Smooth muscle cell (in vitro differentiated cells): ENCODE measurements at regions not wholly inside any gene's neighbourhood (a gene's known extent, or its start where the extent isn't known, plus 50 kb on each side); places are given as distances from the start of the nearest gene placed in this dataset.

ENCODE experiments used
- DNase-seq: peaks from one replicate; lab custom pipeline; 2025; ENCODE audit not compliant: unreplicated experiment; lab: John Stamatoyannopoulos, UW
- H2AFZ ChIP-seq: fragments of 200-600 bp; sonication (generic); 2 replicates; pipeline ENCODE4 v1.6.0; 2016; ENCODE audit warnings: antibody characterized with exemption, low read depth, mild to moderate bottlenecking
- H3F3A ChIP-seq: fragments of 200-600 bp; sonication (generic); 2 replicates; pipeline ENCODE4 v1.6.0; 2017; ENCODE audit warnings: antibody characterized with exemption, low read depth
- H3K27ac ChIP-seq: fragments of 200-600 bp; sonication (generic); 2 replicates; pipeline ENCODE4 v1.5.1; 2016; ENCODE audit warnings: low read depth, mild to moderate bottlenecking
- H3K27me3 ChIP-seq: fragments of 200-600 bp; sonication (generic); 2 replicates; pipeline ENCODE4 v1.6.1; 2016; ENCODE audit warnings: low read depth, mild to moderate bottlenecking
- H3K36me3 ChIP-seq: fragments of 200-600 bp; sonication (generic); 2 replicates; pipeline ENCODE4 v1.5.1; 2016; ENCODE audit warnings: low read depth
- H3K4me1 ChIP-seq: fragments of 200-600 bp; sonication (generic); 2 replicates; pipeline ENCODE4 v1.5.1; 2016; ENCODE audit warnings: low read depth
- H3K4me2 ChIP-seq: fragments of 200-600 bp; sonication (generic); 2 replicates; pipeline ENCODE4 v1.6.0; 2016; ENCODE audit warnings: mild to moderate bottlenecking
- H3K4me3 ChIP-seq: fragments of 200-600 bp; sonication (generic); 2 replicates; pipeline ENCODE4 v1.5.1; 2016; ENCODE audit warnings: mild to moderate bottlenecking
- H3K79me2 ChIP-seq: fragments of 200-600 bp; sonication (generic); 2 replicates; pipeline ENCODE4 v1.6.0; 2016; ENCODE audit warnings: low read depth, mild to moderate bottlenecking
- H3K9ac ChIP-seq: fragments of 200-600 bp; sonication (generic); 2 replicates; pipeline ENCODE4 v1.6.0; 2016; ENCODE audit warnings: low read depth
- H3K9me3 ChIP-seq: fragments of 200-600 bp; sonication (generic); replicated peaks from 2 replicates; pipeline ENCODE4 v1.5.1; 2016; ENCODE audit warnings: low read depth
- H4K20me1 ChIP-seq: fragments of 200-600 bp; sonication (generic); 2 replicates; pipeline ENCODE4 v1.6.0; 2016; ENCODE audit warnings: low read depth
- WGBS: methylation state at CpG from one replicate; pipeline ENCODE4 v1.1.7; 2016; ENCODE audit warnings: low lambda C conversion rate; 5-methylcytosine and 5-hydroxymethylcytosine counted together
- TF ChIP-seq, protein P1 (sequence below): fragments of 200-600 bp; sonication (generic); IDR thresholded peaks from 2 replicates; pipeline ENCODE4 v1.5.1; 2017; ENCODE audit warnings: borderline replicate concordance, mild to moderate bottlenecking, antibody characterized with exemption; ENCODE audit not compliant: insufficient read depth, poor library complexity, severe bottlenecking

DNA sequence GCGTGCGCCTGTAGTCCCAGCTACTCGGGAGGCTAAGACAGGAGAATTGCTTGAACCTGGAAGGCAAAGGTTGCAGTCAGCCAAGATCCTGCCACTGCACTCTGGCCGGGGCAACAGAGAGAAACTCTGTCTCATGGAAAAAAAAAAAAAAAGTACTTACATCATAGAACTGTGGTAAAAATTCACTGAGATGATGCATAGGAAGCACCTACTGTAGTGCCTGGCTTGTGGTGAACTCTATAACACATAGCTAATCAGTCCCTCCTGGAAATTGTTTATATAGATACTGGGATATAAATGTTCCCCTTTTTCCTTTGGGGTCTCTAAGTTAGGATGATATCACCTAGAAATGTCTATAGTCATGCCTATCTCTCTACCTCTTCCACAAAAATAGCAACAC, 89.7 kb upstream of the CPM start:
- Histone ChIP-seq H2AFZ (no peak overlapping the region), H3K9ac (no peak overlapping the region), H3K27ac (no peak overlapping the region), H3K79me2 (no peaks in the 10 kb centered on the region), H3K4me3 (no peak overlapping the region), H3K9me3 (no peaks in the 10 kb centered on the region), H3K27me3 (no peaks in the 10 kb centered on the region), H3K4me2 (no peak overlapping the region), H3K36me3 (no peaks in the 10 kb centered on the region), H3K4me1 (no peaks in the 10 kb centered on the region), H3F3A (no peaks in the 10 kb centered on the region), H4K20me1 (no peaks in the 10 kb centered on the region)
- DNase-seq, result no peak
- 98% methylated on average over 4 of the region's 4 CpGs for WGBS
- TF ChIP-seq, protein P1, sequence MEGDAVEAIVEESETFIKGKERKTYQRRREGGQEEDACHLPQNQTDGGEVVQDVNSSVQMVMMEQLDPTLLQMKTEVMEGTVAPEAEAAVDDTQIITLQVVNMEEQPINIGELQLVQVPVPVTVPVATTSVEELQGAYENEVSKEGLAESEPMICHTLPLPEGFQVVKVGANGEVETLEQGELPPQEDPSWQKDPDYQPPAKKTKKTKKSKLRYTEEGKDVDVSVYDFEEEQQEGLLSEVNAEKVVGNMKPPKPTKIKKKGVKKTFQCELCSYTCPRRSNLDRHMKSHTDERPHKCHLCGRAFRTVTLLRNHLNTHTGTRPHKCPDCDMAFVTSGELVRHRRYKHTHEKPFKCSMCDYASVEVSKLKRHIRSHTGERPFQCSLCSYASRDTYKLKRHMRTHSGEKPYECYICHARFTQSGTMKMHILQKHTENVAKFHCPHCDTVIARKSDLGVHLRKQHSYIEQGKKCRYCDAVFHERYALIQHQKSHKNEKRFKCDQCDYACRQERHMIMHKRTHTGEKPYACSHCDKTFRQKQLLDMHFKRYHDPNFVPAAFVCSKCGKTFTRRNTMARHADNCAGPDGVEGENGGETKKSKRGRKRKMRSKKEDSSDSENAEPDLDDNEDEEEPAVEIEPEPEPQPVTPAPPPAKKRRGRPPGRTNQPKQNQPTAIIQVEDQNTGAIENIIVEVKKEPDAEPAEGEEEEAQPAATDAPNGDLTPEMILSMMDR, result no peak

DNA sequence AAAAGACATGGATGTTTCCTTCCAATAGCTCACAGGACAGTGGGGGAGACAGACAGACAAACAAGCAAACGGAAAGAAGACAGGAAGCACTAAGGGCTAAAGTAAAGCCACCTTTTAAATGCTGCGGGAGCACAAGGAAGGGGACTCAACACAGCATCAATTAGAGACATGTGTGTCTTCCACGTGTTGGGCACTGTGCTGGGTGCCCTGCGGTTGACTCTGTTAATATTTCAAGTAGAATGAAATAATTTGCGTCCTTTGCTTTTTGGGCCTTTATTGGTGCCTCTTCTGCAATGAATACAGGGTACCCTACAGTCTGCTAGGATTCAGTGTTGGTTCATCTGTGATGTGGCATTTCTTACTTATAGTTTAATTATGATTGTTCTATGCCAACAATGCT, 90.9 kb upstream of the CPM start:
- Histone ChIP-seq H3K36me3 (no peaks in the 10 kb centered on the region), H4K20me1 (no peaks in the 10 kb centered on the region), H3K9me3 (no peaks in the 10 kb centered on the region), H3K4me2 (no peak overlapping the region), H3K4me3 (no peak overlapping the region), H2AFZ (no peak overlapping the region), H3K9ac (no peak overlapping the region), H3K79me2 (no peaks in the 10 kb centered on the region), H3K27me3 (no peaks in the 10 kb centered on the region), H3K27ac (no peak overlapping the region), H3K4me1 (no peaks in the 10 kb centered on the region), H3F3A (no peaks in the 10 kb centered on the region)
- TF ChIP-seq, protein P1, result no peak
- no peak for DNase-seq
- WGBS, result 80% methylated on average over 5 of the region's 5 CpGs

DNA sequence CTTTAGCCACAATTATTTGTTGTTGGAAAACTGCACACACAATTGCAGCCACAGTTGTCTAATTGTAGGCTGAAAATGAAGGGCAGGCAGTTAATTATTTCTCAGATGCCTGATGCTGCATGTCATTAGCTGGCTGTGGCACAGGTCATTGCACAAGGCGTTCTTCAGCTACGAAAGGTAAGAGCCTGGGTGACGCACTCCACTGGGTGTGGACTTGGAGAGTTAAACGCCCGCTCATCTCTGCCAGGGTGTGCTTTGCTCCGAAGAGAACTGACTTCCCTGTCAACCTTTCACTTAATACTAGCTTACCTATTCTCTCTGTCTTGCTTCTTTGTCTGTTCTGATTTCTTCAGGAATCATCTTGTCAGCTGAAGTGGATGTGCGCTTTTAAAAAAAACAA, 91.4 kb upstream of the CPM start:
- H3K4me1 ChIP-seq, result no peaks in the 10 kb centered on the region
- TF ChIP-seq, protein P1, result no peak
- no peak overlapping the region for H3K4me2 ChIP-seq
- peak overlapping the region; percentile 63 for H3K27ac ChIP-seq
- no peaks in the 10 kb centered on the region for H3K9me3 ChIP-seq
- no peak overlapping the region for H2AFZ ChIP-seq
- no peaks in the 10 kb centered on the region for H4K20me1 ChIP-seq
- no peaks in the 10 kb centered on the region for H3K36me3 ChIP-seq
- H3K9ac ChIP-seq, result no peak overlapping the region
- H3K27me3 ChIP-seq, result no peaks in the 10 kb centered on the region
- no peak overlapping the region for H3K4me3 ChIP-seq
- no peak for DNase-seq
- no peaks in the 10 kb centered on the region for H3F3A ChIP-seq
- no peaks in the 10 kb centered on the region for H3K79me2 ChIP-seq
- WGBS, result 88% methylated on average over 7 of the region's 7 CpGs

DNA sequence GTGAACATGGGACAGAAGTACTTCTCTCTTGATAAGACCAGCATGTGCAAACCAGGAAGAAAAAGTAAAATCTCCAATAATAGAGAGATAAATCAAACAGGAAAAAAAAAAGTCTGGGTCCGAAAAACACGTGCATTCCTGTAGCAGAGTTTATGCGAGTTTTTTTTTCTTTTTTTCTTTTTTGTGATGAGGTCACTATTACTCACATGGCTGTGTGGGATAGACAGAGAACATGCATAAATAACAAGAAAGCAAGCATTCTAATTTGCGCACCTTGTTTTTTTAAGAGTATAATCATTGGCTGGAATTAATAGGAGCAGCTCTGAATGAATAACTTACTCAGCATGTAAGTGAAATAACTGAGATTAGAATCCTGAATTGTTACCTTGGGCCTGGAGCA, 91.9 kb upstream of the CPM start:
- H3K79me2 ChIP-seq, result no peaks in the 10 kb centered on the region
- no peak overlapping the region for H3K9ac ChIP-seq
- TF ChIP-seq, protein P1, result no peak
- WGBS, result 53% methylated on average over 4 of the region's 4 CpGs
- no peaks in the 10 kb centered on the region for H3F3A ChIP-seq
- H3K27me3 ChIP-seq, result no peaks in the 10 kb centered on the region
- peak overlapping the region; percentile 63 for H3K27ac ChIP-seq
- no peaks in the 10 kb centered on the region for H3K36me3 ChIP-seq
- DNase-seq, result no peak
- no peak overlapping the region for H2AFZ ChIP-seq
- no peaks in the 10 kb centered on the region for H3K9me3 ChIP-seq
- no peak overlapping the region for H3K4me3 ChIP-seq
- H4K20me1 ChIP-seq, result no peaks in the 10 kb centered on the region
- no peak overlapping the region for H3K4me2 ChIP-seq
- no peaks in the 10 kb centered on the region for H3K4me1 ChIP-seq
